K562 (cell line): ENCODE measurements at regions not wholly inside any gene's neighbourhood (a gene's known extent, or its start where the extent isn't known, plus 50 kb on each side); places are given as distances from the start of the nearest gene placed in this dataset.

Experiments
- ARNT ChIP-seq, 2 experiments: fragments of 450-650 bp; IDR thresholded peaks; 2 replicates each; pipeline ENCODE4 v1.6.1; 2016; ENCODE audit warnings: mild to moderate bottlenecking in 1 of 2
- FUS ChIP-seq: fragments of 200-400 bp; formaldehyde crosslinking; optimal IDR thresholded peaks from 2 replicates; pipeline ENCODE3; 2017; ENCODE audit warnings: low read depth, low read length
- ZNF77 ChIP-seq: fragments of 250-450 bp; sonication (Bioruptor Pico); IDR thresholded peaks from 2 replicates; pipeline ENCODE4 v1.5.0; 2020
- TF ChIP-seq, protein P1 (sequence below): fragments of 250-450 bp; sonication (Bioruptor Pico); IDR thresholded peaks from 2 replicates; pipeline ENCODE4 v1.5.0; 2021; ENCODE audit warnings: mild to moderate bottlenecking, moderate library complexity
- TF ChIP-seq, protein P2 (sequence below): IDR thresholded peaks from 2 replicates; pipeline ENCODE4 v1.6.1; 2012; ENCODE audit warnings: low read depth, low read length, improper control_type of control experiment, borderline replicate concordance
- TF ChIP-seq, protein P3 (sequence below): sonication (generic); formaldehyde crosslinking; IDR thresholded peaks from 2 replicates; pipeline ENCODE4 v1.8.0; 2023; ENCODE audit warnings: missing genetic modification reagents, mild to moderate bottlenecking, borderline replicate concordance
- TF ChIP-seq, protein P4 (sequence below): sonication (generic); formaldehyde crosslinking; IDR thresholded peaks from 2 replicates; pipeline ENCODE4 v1.8.1; 2023; ENCODE audit warnings: mild to moderate bottlenecking, missing genetic modification reagents
- TF ChIP-seq, protein P5 (sequence below): sonication (generic); formaldehyde crosslinking; IDR thresholded peaks from 2 replicates; pipeline ENCODE4 v1.8.1; 2022; ENCODE audit warnings: missing genetic modification reagents

DNA sequence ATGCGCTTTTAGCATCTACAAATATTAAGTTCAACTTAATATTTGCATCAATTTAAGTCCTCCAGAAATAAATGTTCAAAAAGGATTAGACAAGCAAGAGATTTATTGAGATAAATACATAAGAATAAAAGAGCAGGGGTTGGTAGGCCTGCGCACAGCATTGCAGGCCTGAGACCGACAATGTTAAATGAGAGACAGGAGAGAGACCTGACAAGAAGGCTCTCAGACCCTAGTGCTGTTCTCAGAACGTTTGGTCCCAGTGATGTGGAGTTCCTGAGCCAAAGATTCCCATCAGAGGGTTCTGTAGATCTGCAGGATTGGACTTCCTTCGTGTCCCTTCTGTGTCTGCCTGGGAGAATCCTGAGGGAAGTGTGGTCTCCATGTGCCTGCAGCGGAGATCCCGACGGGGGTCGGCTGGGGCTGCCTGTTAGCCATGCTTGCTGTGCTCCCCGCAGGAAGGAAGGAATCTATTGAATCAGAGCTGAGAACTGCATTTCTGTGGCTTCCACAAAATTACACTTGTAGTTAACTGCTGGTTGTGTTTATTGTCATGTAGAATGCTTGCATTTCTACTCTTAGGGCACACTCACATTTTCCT, 369.9 kb upstream of the SLC10A2 start (continued):
- TF ChIP-seq, protein P1, sequence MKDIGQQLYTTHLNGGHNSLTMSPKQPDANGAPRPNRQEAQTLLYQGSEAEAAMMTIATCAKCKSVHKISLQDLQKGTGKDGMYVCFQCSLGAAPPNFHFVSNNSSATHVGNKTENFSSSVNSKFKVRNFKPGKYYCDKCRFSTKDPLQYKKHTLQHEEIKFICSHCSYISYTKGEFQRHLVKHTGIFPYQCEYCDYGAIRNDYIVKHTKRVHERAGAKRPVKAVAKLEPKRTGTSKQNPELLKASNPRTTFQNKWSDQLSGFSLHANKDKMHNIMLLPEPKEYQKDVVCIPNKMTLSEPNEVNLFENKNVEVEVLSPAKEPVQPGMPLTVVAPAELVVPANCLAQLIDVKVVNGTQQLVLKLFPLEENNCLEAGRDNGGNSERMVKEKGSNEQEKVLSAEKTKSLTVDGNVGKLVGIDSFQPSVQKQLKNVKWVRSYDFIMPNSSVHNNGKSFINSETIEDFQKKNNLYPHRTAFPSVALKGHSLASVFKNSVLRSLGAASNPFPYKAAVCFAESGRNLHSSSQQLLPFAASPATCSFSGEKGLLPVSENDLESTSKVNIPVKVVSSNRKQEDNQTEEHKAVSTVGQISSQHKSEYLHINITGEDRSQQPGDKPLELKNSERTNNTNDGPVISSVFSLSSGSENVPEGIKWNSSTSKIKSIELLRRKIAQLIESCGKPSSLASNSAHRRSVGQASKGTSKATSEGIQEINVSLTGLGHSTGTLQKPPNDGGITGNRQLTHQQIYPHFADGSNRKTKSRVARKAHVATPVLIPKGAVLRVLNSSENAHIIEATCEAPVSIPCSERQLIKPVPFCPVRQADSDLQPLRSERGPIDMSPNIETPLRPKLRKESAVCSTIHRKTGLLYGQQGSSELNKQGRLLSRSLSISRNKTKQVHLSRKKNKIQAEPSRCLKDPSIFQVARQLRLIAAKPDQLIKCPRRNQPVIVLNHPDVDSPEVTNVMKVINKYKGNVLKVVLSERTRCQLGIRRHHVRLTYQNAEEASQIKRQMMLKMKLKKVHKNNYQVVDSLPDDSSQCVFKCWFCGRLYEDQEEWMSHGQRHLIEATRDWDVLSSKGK (CRISPR knock-in tag), result no peak
- TF ChIP-seq ZNF77 (no peak), FUS (no peak), ARNT (IDR thresholded peaks at IDR 0.05) (no peak)
- TF ChIP-seq, protein P2, sequence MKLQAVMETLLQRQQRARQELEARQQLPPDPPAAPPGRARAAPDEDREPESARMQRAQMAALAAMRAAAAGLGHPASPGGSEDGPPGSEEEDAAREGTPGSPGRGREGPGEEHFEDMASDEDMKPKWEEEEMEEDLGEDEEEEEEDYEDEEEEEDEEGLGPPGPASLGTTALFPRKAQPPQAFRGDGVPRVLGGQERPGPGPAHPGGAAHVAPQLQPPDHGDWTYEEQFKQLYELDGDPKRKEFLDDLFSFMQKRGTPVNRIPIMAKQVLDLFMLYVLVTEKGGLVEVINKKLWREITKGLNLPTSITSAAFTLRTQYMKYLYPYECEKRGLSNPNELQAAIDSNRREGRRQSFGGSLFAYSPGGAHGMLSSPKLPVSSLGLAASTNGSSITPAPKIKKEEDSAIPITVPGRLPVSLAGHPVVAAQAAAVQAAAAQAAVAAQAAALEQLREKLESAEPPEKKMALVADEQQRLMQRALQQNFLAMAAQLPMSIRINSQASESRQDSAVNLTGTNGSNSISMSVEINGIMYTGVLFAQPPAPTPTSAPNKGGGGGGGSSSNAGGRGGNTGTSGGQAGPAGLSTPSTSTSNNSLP, result no peak
- TF ChIP-seq, protein P3, sequence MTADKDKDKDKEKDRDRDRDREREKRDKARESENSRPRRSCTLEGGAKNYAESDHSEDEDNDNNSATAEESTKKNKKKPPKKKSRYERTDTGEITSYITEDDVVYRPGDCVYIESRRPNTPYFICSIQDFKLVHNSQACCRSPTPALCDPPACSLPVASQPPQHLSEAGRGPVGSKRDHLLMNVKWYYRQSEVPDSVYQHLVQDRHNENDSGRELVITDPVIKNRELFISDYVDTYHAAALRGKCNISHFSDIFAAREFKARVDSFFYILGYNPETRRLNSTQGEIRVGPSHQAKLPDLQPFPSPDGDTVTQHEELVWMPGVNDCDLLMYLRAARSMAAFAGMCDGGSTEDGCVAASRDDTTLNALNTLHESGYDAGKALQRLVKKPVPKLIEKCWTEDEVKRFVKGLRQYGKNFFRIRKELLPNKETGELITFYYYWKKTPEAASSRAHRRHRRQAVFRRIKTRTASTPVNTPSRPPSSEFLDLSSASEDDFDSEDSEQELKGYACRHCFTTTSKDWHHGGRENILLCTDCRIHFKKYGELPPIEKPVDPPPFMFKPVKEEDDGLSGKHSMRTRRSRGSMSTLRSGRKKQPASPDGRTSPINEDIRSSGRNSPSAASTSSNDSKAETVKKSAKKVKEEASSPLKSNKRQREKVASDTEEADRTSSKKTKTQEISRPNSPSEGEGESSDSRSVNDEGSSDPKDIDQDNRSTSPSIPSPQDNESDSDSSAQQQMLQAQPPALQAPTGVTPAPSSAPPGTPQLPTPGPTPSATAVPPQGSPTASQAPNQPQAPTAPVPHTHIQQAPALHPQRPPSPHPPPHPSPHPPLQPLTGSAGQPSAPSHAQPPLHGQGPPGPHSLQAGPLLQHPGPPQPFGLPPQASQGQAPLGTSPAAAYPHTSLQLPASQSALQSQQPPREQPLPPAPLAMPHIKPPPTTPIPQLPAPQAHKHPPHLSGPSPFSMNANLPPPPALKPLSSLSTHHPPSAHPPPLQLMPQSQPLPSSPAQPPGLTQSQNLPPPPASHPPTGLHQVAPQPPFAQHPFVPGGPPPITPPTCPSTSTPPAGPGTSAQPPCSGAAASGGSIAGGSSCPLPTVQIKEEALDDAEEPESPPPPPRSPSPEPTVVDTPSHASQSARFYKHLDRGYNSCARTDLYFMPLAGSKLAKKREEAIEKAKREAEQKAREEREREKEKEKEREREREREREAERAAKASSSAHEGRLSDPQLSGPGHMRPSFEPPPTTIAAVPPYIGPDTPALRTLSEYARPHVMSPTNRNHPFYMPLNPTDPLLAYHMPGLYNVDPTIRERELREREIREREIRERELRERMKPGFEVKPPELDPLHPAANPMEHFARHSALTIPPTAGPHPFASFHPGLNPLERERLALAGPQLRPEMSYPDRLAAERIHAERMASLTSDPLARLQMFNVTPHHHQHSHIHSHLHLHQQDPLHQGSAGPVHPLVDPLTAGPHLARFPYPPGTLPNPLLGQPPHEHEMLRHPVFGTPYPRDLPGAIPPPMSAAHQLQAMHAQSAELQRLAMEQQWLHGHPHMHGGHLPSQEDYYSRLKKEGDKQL (CRISPR knock-in tag), result no peak
- TF ChIP-seq, protein P4, sequence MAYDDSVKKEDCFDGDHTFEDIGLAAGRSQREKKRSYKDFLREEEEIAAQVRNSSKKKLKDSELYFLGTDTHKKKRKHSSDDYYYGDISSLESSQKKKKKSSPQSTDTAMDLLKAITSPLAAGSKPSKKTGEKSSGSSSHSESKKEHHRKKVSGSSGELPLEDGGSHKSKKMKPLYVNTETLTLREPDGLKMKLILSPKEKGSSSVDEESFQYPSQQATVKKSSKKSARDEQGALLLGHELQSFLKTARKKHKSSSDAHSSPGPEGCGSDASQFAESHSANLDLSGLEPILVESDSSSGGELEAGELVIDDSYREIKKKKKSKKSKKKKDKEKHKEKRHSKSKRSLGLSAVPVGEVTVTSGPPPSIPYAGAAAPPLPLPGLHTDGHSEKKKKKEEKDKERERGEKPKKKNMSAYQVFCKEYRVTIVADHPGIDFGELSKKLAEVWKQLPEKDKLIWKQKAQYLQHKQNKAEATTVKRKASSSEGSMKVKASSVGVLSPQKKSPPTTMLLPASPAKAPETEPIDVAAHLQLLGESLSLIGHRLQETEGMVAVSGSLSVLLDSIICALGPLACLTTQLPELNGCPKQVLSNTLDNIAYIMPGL (CRISPR knock-in tag), result no peak
- TF ChIP-seq, protein P5, sequence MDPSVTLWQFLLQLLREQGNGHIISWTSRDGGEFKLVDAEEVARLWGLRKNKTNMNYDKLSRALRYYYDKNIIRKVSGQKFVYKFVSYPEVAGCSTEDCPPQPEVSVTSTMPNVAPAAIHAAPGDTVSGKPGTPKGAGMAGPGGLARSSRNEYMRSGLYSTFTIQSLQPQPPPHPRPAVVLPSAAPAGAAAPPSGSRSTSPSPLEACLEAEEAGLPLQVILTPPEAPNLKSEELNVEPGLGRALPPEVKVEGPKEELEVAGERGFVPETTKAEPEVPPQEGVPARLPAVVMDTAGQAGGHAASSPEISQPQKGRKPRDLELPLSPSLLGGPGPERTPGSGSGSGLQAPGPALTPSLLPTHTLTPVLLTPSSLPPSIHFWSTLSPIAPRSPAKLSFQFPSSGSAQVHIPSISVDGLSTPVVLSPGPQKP, result no peak
